ENCODE measurements at regions not wholly inside any gene's neighbourhood (a gene's known extent, or its start where the extent isn't known, plus 50 kb on each side); places are given as distances from the start of the nearest gene placed in this dataset.

DNA sequence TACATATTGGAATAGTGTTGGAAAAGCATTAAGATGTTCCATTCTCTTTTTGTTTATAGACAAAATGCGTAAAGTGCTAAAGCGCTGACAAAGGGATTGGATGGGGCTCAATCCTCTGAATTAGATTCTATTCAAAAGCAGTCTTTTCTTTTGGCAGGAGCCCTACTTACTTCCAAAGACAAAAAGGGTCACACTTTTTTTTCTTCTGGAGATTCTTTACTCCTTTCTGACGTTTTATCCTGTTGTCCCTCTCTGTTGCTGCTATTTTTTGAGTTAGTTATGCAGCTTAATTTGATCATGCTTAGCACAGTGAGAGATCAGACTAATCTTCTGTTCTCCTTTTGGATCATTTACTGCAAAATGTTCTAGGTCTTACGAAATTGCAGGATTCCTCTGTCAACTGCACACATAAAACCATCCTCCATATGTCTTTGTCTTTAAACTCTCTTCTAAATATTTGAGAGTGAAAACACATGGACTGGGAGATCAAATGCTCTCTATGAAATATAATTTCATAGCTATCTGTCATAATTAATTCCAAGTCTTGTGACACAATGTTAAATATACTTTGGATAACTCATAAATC lies 656.4 kb upstream of the ADGRL2 start:
- H3K36me3 ChIP-seq (ENCODE audit: insufficient read depth, low read length, poor library complexity, severe bottlenecking) = no peaks in the 10 kb centered on the region
- DNase-seq (ENCODE audit: low spot score) = peak; percentile 46
- H3K9me3 ChIP-seq (ENCODE audit: low read depth, low read length, poor library complexity, severe bottlenecking) = no peaks in the 10 kb centered on the region
- H3K27ac ChIP-seq (ENCODE audit: low read depth, low read length, poor library complexity, severe bottlenecking) = no peak overlapping the region
- ChIA-PET POLR2A (ENCODE audit: low non-redundant PET) (interaction anchor here (0.6 kb wide), 1 partner anchor 12 kb away, joined by 3 read pairs; no protein-coding TSS in a partner anchor), CTCF (no interaction called here)
- no peaks in the 10 kb centered on the region for H3K27me3 ChIP-seq (replicated peaks; ENCODE audit: insufficient read depth, low read depth, low read length, poor library complexity)
- no peak overlapping the region for H3K4me3 ChIP-seq (ENCODE audit: low read depth, low read length, poor library complexity, severe bottlenecking)
- H3K4me1 ChIP-seq (ENCODE audit: insufficient read depth, low read length, poor library complexity, severe bottlenecking) = peaks cover 8% of the 10 kb centered on the region
- TF ChIP-seq, protein P1, sequence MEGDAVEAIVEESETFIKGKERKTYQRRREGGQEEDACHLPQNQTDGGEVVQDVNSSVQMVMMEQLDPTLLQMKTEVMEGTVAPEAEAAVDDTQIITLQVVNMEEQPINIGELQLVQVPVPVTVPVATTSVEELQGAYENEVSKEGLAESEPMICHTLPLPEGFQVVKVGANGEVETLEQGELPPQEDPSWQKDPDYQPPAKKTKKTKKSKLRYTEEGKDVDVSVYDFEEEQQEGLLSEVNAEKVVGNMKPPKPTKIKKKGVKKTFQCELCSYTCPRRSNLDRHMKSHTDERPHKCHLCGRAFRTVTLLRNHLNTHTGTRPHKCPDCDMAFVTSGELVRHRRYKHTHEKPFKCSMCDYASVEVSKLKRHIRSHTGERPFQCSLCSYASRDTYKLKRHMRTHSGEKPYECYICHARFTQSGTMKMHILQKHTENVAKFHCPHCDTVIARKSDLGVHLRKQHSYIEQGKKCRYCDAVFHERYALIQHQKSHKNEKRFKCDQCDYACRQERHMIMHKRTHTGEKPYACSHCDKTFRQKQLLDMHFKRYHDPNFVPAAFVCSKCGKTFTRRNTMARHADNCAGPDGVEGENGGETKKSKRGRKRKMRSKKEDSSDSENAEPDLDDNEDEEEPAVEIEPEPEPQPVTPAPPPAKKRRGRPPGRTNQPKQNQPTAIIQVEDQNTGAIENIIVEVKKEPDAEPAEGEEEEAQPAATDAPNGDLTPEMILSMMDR (conservative IDR thresholded peaks at IDR 0.05; ENCODE audit: low read depth, low read length) = no peak
- no peak for TF ChIP-seq EZH2 (IDR thresholded peaks at IDR 0.05; ENCODE audit: borderline replicate concordance, low read depth, low read length, poor library complexity, severe bottlenecking)
- intact Hi-C loops (cut with micrococcal nuclease; ENCODE audit: unreplicated experiment) = no loop called here
- no TSS peak for BruUV-seq (replicated peaks)

DNA sequence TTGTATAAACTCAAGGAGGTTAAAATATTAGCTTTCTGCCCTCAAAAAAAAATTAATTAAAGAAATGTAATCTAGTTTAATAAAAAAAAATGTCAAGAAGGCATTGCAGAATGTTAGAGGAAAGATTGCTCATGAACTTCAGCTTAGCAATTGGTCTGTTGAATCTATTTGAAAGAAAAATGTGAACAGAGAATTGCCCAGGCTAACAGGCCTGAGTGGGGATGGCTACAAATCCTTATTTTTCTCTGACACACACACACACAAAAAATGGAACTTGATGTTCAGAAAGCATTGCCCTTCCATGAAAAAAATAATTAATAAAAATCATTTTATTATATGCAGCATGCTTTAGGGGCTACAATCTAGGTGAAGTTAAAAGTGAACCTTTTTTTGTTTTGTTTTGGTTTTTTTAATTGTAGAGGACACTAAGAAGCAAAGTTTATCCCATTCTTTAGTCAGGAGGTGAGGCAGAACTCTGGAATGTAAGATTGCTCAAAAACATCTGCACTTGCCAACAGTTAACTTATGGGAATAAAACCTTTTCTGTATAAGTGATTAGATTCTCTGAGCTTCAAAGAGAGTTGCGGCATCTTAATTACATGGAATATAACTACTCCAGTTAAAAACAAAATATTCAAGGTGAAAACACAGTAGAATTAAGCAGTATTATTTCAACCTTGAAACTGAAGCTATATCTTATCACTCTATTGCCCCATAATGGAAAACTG lies 658.5 kb upstream of the ADGRL2 start:
- TF ChIP-seq EZH2 (IDR thresholded peaks at IDR 0.05; ENCODE audit: borderline replicate concordance, low read depth, low read length, poor library complexity, severe bottlenecking) = no peak
- TF ChIP-seq, protein P1 (conservative IDR thresholded peaks at IDR 0.05; ENCODE audit: low read depth, low read length) = no peak
- DNase-seq (ENCODE audit: low spot score) = no peak
- ChIA-PET POLR2A (ENCODE audit: low non-redundant PET) (no interaction called here), CTCF (no interaction called here)
- Histone ChIP-seq H3K36me3 (ENCODE audit: insufficient read depth, low read length, poor library complexity, severe bottlenecking) (no peaks in the 10 kb centered on the region), H3K4me3 (ENCODE audit: low read depth, low read length, poor library complexity, severe bottlenecking) (no peak overlapping the region), H3K27me3 (replicated peaks; ENCODE audit: insufficient read depth, low read depth, low read length, poor library complexity) (no peaks in the 10 kb centered on the region), H3K4me1 (ENCODE audit: insufficient read depth, low read length, poor library complexity, severe bottlenecking) (peaks cover 8% of the 10 kb centered on the region), H3K27ac (ENCODE audit: low read depth, low read length, poor library complexity, severe bottlenecking) (no peak overlapping the region), H3K9me3 (ENCODE audit: low read depth, low read length, poor library complexity, severe bottlenecking) (no peaks in the 10 kb centered on the region)
- intact Hi-C loops (cut with micrococcal nuclease; ENCODE audit: unreplicated experiment) = no loop called here
- BruUV-seq (replicated peaks) = no TSS peak

DNA sequence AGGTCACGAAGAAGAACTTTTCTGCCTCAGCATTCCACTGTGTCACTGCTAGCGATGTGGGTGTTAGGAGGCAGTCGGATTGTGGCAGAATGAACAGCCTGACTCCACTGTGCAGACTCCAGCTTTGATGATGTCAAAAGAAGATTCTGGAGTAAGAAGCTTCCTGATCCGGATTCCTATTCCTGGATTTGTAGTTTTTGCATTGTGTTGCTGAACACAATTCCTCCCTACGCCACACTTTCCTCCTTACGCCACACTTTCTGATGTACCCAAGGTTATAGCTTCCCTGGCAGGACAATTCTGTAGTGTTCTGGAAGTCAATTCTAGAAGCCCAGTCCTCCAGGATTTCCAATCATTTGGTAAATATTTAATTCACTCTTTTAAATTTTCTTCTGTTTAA lies 665.2 kb upstream of the ADGRL2 start:
- BruUV-seq (replicated peaks) = no TSS peak
- ChIA-PET POLR2A (ENCODE audit: low non-redundant PET) (no interaction called here), CTCF (no interaction called here)
- Histone ChIP-seq H3K36me3 (ENCODE audit: insufficient read depth, low read length, poor library complexity, severe bottlenecking) (no peaks in the 10 kb centered on the region), H3K9me3 (ENCODE audit: low read depth, low read length, poor library complexity, severe bottlenecking) (no peaks in the 10 kb centered on the region), H3K27me3 (replicated peaks; ENCODE audit: insufficient read depth, low read depth, low read length, poor library complexity) (no peaks in the 10 kb centered on the region), H3K4me1 (ENCODE audit: insufficient read depth, low read length, poor library complexity, severe bottlenecking) (peaks cover 3% of the 10 kb centered on the region), H3K4me3 (ENCODE audit: low read depth, low read length, poor library complexity, severe bottlenecking) (no peak overlapping the region), H3K27ac (ENCODE audit: low read depth, low read length, poor library complexity, severe bottlenecking) (no peak overlapping the region)
- no peak for TF ChIP-seq EZH2 (IDR thresholded peaks at IDR 0.05; ENCODE audit: borderline replicate concordance, low read depth, low read length, poor library complexity, severe bottlenecking)
- TF ChIP-seq, protein P1 (conservative IDR thresholded peaks at IDR 0.05; ENCODE audit: low read depth, low read length) = no peak
- intact Hi-C loops (cut with micrococcal nuclease; ENCODE audit: unreplicated experiment) = no loop called here
- no peak for DNase-seq (ENCODE audit: low spot score)

All from A673 (cell line).